ENCODE measurements at regions not wholly inside any gene's neighbourhood (a gene's known extent, or its start where the extent isn't known, plus 50 kb on each side); places are given as distances from the start of the nearest gene placed in this dataset.

GRCh38 chr17:79295307-79295706 lies 220.7 kb downstream of the ENGASE start:
- no peak for DNase-seq (ENCODE audit: low read depth)
- TF ChIP-seq CTCF (IDR thresholded peaks at IDR 0.05; ENCODE audit: low read depth, low read length) (no peak), POLR2A (IDR thresholded peaks at IDR 0.05; ENCODE audit: extremely low read depth, insufficient read length) (no peak), MAX (IDR thresholded peaks at IDR 0.05; ENCODE audit: low read depth, low read length) (no peak), MYC (IDR thresholded peaks at IDR 0.05; ENCODE audit: low read depth, low read length) (no peak)
- no peak overlapping the region for H3K4me3 ChIP-seq (ENCODE audit: low read depth, low read length)

GRCh38 chr17:79294459-79295071 lies 219.9 kb downstream of the ENGASE start:
- no peak for TF ChIP-seq POLR2A (IDR thresholded peaks at IDR 0.05; ENCODE audit: extremely low read depth, insufficient read length)
- TF ChIP-seq MAX (IDR thresholded peaks at IDR 0.05; ENCODE audit: low read depth, low read length), result peak; percentile 96
- peak; percentile 95 for TF ChIP-seq MYC (IDR thresholded peaks at IDR 0.05; ENCODE audit: low read depth, low read length)
- no peak for TF ChIP-seq CTCF (IDR thresholded peaks at IDR 0.05; ENCODE audit: low read depth, low read length)
- H3K4me3 ChIP-seq (ENCODE audit: low read depth, low read length), result no peak overlapping the region
- peak; percentile 56 for DNase-seq (ENCODE audit: low read depth)

- no peak for TF ChIP-seq POLR2A (IDR thresholded peaks at IDR 0.05; ENCODE audit: extremely low read depth, insufficient read length)
- TF ChIP-seq MYC (IDR thresholded peaks at IDR 0.05; ENCODE audit: low read depth, low read length), result no peak
- no peak for TF ChIP-seq MAX (IDR thresholded peaks at IDR 0.05; ENCODE audit: low read depth, low read length)
- no peak for TF ChIP-seq CTCF (IDR thresholded peaks at IDR 0.05; ENCODE audit: low read depth, low read length)
- H3K4me3 ChIP-seq (ENCODE audit: low read depth, low read length), result no peak overlapping the region
- no peak for DNase-seq (ENCODE audit: low read depth)
Measured at GRCh38 chr17:79292501-79292900, 217.9 kb downstream of the ENGASE start.

- TF ChIP-seq MAX (IDR thresholded peaks at IDR 0.05; ENCODE audit: low read depth, low read length) (no peak), MYC (IDR thresholded peaks at IDR 0.05; ENCODE audit: low read depth, low read length) (no peak), CTCF (IDR thresholded peaks at IDR 0.05; ENCODE audit: low read depth, low read length) (no peak), POLR2A (IDR thresholded peaks at IDR 0.05; ENCODE audit: extremely low read depth, insufficient read length) (no peak)
- no peak for DNase-seq (ENCODE audit: low read depth)
- H3K4me3 ChIP-seq (ENCODE audit: low read depth, low read length), result no peak overlapping the region
Measured at GRCh38 chr17:79291391-79291790, 216.8 kb downstream of the ENGASE start.

- H3K4me3 ChIP-seq (ENCODE audit: low read depth, low read length), result no peak overlapping the region
- no peak for DNase-seq (ENCODE audit: low read depth)
- TF ChIP-seq CTCF (IDR thresholded peaks at IDR 0.05; ENCODE audit: low read depth, low read length) (no peak), MAX (IDR thresholded peaks at IDR 0.05; ENCODE audit: low read depth, low read length) (no peak), MYC (IDR thresholded peaks at IDR 0.05; ENCODE audit: low read depth, low read length) (no peak), POLR2A (IDR thresholded peaks at IDR 0.05; ENCODE audit: extremely low read depth, insufficient read length) (no peak)
Measured at GRCh38 chr17:79290726-79291125, 216.1 kb downstream of the ENGASE start.
